GM21619 (cell line): ENCODE measurements at regions not wholly inside any gene's neighbourhood (a gene's known extent, or its start where the extent isn't known, plus 50 kb on each side); places are given as distances from the start of the nearest gene placed in this dataset.
A peak's percentile ranks its signal among the peaks of the same experiment; 100 is the strongest.

Experiments
- ATAC-seq: cut with Tn5 transposase; IDR thresholded peaks from one replicate; pipeline ENCODE4 v1.9.1; 2021; ENCODE audit not compliant: unreplicated experiment

GRCh38 chr6:137729866-137730629 lies 137.0 kb upstream of the TNFAIP3 start:
- no peak for ATAC-seq

DNA sequence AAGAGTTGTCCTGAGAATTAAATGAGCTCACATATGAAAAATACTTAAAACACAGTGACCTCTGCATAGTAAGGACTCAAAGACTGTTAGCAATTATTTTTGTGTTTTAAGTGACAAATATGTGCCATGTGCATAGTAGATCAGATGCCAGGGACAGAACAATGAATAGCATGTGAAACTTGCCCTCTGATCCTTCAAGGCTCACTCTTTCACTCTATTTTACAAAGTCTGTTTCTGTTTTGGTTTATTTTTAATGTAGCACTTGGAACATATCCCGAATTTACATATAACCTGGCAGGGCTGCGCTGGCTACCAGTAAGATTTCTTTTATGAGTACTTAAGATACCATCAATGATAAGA lies 135.5 kb upstream of the TNFAIP3 start:
- no peak for ATAC-seq

DNA sequence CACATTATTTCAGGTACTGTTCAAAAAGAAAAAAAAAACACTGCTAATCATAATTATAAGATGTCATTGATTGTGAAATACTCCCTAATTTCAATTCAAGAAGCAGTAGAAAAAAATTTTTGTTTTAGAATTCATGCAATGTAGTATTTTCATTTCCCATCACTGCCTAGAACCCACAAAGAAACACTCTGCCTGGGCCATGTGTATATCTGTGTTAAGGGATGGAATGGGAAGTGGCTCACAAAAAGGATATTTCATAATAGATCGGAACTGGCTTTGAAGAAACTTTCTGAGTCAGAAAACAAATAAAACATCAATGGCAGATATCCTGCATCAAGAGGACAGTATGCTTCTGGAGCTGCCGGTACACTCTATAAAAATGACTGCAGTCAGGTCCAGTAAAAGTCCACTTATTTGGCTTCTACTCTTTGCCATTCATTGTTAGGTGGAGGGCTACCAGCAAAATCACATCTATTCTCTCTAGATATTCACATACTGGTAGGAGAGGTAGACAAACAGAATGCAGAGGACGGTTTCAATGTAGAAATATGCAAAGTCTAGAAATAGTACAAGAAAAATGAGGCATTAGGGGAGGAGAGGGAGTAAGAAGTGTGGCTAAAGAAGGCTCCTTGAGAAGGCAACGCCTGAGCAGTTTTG lies 135.0 kb upstream of the TNFAIP3 start:
- no peak for ATAC-seq

GRCh38 chr6:137733372-137733771 lies 133.7 kb upstream of the TNFAIP3 start:
- ATAC-seq = no peak

GRCh38 chr6:137734005-137734874 lies 132.8 kb upstream of the TNFAIP3 start:
- ATAC-seq = no peak

- ATAC-seq = no peak
Measured at GRCh38 chr6:137734875-137735182, 132.2 kb upstream of the TNFAIP3 start.

- peak; percentile 86 for ATAC-seq
Measured at GRCh38 chr6:137736048-137736818, 130.8 kb upstream of the TNFAIP3 start.

- ATAC-seq = no peak
Measured at GRCh38 chr6:137736911-137737310, 130.1 kb upstream of the TNFAIP3 start.

DNA sequence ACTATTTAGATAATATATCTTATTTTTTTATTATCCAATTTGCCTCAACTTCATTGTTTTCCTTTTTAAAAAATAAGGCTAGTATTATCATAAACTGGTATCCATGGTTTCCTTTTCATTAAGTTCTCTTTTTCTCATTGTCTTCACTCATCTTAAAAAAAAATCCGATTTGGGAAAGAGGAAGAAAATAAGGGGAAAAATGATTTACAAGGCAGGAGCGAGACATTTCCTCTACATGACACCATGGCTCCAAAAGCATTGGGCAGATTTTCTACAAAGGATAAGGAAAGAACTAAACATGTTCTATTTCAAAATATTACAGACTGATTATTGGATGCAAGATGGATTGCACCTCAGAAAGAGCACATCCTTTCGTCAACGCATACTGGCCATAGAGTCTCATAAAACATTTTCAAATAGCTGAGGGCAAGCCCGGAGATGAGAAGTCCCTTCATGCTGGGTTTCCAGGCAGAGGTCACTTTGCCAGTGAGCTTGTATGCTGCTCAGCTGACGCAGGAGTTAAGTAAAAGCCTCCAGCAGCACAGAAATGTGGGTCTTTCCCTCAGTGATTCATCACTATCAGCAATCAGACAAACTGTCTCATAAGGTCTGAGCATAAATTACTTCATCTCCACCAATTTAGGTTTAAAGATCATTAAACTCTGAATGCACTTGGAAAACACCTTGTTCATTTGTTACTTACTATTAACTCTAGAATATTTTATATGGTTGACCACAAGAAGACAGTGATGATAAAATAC lies 129.0 kb upstream of the TNFAIP3 start:
- ATAC-seq = no peak

DNA sequence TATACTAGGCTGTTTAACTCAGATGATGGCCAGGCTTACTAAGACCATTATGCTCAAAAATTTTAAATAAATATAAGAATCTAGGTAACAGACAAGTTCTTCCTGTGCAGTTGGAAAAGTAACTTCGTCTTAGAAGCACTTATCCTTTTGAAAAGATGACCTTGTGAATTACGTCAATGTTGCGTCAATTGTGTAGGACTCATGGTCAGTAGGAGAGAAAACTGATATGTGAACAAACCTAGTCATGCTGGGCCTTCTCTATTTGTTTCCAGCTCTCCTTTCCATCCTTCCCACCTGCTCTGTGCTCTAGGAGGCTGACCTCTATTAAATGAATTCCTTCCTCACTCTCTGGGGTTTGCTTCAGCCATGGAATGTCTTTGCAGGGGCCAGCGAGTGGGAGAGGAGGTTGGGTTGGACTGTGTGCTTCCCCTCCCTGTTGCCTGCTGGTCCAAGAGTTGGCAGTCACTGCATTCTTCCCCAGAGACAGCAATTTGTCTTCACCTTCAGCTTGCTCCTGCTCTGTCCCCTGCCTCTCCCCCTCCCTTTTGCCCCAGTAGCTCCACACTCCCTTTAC lies 128.0 kb upstream of the TNFAIP3 start:
- no peak for ATAC-seq

DNA sequence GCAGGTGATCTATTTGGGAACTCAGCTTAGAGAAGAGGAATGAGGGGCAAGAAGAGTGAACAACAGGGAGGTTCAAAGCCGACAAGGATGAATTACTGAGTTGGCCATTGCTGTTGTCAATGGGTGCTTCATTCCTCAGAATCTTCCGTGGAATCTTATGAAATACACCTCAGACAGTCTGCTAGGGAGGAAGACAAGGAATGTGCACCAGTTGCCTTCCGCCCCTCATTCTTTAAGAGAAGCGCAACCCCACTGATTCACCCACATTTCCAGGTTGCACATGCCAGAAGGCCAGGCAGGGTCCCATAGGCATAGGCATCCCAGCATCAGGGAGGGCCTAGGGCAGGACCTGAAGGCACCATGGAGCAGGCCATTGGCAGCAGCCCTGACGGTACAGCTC lies 127.5 kb upstream of the TNFAIP3 start:
- no peak for ATAC-seq

DNA sequence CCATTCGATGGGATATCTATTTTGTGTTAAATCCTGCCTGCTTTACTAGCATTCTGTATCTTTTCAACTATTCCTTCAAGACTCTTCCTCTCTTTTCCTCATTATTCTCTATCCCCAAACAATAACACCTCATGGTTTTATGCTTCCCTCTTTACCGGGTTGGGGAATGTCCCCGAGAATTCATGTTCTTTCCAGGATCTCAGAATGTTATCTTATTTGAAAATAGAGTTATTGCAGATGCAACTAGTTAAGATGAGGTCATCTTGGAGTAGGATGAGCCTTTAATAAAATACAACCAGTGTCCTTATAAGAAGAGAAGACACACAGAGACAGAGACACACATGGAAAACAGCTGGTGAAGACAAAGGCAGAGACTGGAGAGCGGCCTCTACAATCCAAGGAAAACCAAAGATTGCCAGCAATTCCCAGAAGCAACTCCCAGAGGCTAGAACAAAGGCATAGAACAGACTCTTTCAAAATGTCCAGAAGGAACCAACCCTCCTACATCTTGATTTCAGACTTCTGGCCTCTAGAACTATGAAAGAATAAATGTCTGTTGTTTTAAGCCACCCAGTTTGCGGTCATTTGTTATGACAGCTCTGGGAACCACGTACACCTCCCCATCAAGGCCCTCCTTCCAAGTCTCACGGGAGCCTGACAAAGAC lies 126.8 kb upstream of the TNFAIP3 start:
- no peak for ATAC-seq

- ATAC-seq = no peak
Measured at GRCh38 chr6:137740967-137741761, 125.9 kb upstream of the TNFAIP3 start.

DNA sequence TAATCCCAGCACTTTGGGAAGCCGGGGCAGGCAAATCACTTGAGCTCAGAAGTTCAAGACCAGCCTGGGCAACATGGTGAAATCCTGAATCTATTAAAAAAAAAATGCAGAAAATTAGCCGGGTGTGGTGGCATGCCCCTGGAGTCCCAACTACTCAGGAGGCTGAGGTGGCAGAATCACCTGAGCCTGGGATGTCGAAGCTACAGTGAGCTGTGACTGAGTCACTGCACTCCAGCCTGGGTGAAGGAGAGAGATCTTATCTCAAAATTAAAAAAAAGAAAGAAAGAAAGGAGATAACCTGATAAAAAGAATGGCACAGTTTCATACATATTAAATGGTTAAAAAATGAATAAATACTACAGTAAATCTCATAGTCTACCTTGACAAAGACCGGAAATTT lies 123.6 kb upstream of the TNFAIP3 start:
- ATAC-seq = no peak

DNA sequence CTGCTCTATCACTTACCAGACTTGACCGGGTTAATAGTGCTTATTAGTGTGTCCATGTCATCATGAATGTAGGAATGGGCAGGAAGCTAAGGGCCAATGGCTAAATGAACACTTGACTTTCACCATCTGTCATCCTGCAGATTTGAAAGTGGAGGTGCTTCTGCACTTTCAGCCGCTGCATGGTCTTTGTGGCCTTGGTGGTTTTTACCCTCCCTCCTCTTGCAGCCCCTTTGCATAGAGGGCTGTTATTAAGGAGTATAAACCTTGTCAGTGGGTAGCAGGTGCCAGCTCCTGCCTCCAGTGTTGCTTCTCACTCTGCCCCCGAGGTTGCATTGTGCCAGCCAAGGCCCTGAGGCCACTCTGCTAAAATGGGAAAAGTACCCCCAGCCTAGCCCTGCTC lies 122.2 kb upstream of the TNFAIP3 start:
- peak; percentile 71 for ATAC-seq

DNA sequence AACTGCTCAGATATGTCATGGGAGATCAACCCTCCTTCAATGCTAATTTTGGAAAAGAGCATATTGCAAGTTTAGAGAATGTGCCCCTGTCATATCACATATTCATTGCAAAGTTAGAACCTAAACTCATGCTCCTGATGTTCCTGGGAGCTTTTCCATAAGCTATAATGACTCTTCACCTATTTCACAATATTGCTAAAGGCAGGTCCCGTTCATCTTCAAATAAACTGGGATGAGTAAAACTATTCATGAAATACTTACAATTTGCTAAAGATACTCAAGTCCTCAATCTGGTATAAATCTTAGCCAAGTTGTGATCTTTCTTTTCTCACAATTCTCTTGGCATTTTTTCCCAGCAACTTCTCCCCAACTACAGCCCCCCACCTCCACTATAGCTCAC lies 121.7 kb upstream of the TNFAIP3 start:
- no peak for ATAC-seq

DNA sequence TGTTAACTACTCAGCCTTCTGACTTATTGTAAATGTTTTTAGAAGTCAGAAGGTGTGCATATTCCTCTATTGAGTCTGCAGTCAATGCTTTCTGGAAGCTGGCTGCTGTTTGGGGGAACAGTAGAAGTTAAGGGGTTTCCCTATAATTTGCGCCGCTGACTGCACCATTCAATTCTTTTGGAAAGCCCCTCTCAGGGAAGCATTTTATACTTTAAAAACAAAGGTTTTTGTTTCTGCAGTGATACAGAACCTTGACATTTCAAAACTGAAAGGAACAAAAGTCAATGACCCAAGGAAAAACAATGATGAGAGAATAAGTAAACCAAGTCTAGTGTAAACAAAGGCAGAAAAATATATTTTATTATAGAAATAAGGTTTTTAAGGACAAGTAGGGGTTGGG lies 120.8 kb upstream of the TNFAIP3 start:
- ATAC-seq = peak; percentile 44

DNA sequence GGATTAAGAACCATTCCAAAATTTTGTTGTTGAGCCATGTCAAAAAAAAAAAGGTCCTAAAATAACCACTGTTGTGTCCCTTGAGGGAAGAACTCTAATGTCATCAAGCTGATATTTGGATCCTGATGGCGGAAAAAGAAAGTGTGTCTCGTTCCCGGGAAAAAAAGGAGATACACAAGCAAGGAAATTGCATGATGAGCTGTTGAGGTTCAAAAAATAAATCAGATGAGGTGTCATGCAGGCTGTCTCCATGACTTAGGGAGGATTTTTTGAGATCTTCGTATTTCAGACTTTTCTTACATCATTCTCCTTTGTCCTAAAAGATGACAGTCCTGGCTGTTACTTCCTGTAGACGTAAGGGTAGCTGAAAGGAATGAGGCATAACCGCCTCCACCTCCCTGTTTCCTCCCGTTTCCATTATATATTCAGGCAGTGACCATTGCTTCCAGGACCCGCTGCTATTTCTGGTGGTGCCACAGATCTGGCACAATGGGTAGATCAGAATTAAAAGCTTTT lies 117.3 kb upstream of the TNFAIP3 start:
- no peak for ATAC-seq

DNA sequence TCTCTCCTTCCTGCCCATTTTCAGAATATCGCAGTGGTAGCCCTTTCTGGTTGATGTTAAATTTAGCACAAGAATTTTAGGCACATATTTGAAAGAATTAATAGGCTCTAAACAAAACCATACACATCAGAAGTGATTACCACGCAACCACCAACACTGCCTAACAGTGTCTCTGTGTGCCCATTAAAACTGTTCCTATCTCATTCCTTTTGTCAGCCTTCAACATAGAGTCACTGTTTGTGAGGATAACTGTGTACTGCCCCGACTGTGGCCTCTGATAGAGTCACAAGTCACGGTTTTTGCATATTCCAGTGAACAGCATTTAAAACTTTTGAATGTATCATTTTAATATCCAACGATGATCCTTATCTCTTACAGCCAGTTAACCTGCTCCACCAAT lies 116.8 kb upstream of the TNFAIP3 start:
- ATAC-seq = no peak
